HepG2 (cell line): ENCODE measurements at regions not wholly inside any gene's neighbourhood (a gene's known extent, or its start where the extent isn't known, plus 50 kb on each side); places are given as distances from the start of the nearest gene placed in this dataset.

Experiments
- ATAC-seq: fragments of 200-7000 bp; cut with Tn5 transposase; 3 replicates; pipeline ENCODE4 v1.9.1; 2020; ENCODE audit warnings: mild to moderate bottlenecking, moderate library complexity
- BruUV-seq: library from RNA; stranded (reverse); fragments of 400-500 nt; replicated peaks from 2 replicates; lab custom pipeline; 2021; lab: Mats Ljungman, UMichigan
- CTCF ChIA-PET: fragments of 300-600 bp; formaldehyde crosslinking; extraction: SDS; loops from one replicate; lab custom pipeline; 2021; ENCODE audit warnings: low total read pairs, inconsistent platforms, low intra/inter-chr PET ratio; lab: Yijun Ruan, JAX
- POLR2A ChIA-PET: fragments of 350-600 bp; sonication (Branson Sonifier 250); formaldehyde crosslinking; loops from one replicate; lab custom pipeline; 2020; ENCODE audit warnings: antibody characterized with exemption, inconsistent platforms; lab: Yijun Ruan, JAX
- DNase-seq: peaks from one replicate; pipeline ENCODE4 v3.0.0-alpha.2; 2015; ENCODE audit warnings: low spot score
- FAIRE-seq: peaks from 3 replicates; lab custom pipeline; 2011; peaks lifted over from hg19 to GRCh38; lab: Jason Lieb, UNC
- H2AFZ ChIP-seq: one replicate; pipeline ENCODE4 v1.6.1; 2011; ENCODE audit warnings: low read length, inconsistent platforms
- H3K27ac ChIP-seq: fragments of 300-600 bp; 3 replicates; pipeline ENCODE4 v1.8.0; 2011; ENCODE audit warnings: mixed run types, mild to moderate bottlenecking, mixed read lengths, low read length, inconsistent platforms; ENCODE audit not compliant: insufficient read depth; ENCODE audit errors: extremely low read length
- H3K27me3 ChIP-seq, 2 experiments: fragments of 200-600 bp in 1 of 2; 2 replicates in 1 of 2; 3 replicates in 1 of 2; pipeline versions ENCODE4 v1.6.0 to v1.8.0; 2011; ENCODE audit warnings: low read length in 2 of 2, mild to moderate bottlenecking in 2 of 2, moderate library complexity in 2 of 2, inconsistent platforms in 1 of 2; ENCODE audit not compliant: insufficient read depth in 2 of 2, control insufficient read depth in 1 of 2
- H3K36me3 ChIP-seq, 2 experiments: fragments of 200-600 bp in 1 of 2; replicated peaks in 1 of 2; 2 replicates in 1 of 2; 3 replicates in 1 of 2; pipeline versions ENCODE4 v1.5.1 to v1.8.0; 2011; ENCODE audit warnings: low read length in 2 of 2, inconsistent platforms in 1 of 2; ENCODE audit not compliant: insufficient read depth in 2 of 2, control insufficient read depth in 1 of 2
- H3K4me1 ChIP-seq: 2 replicates; pipeline ENCODE4 v1.5.1; 2012; ENCODE audit warnings: low read length, inconsistent platforms; ENCODE audit not compliant: insufficient read depth
- H3K4me2 ChIP-seq: 2 replicates; pipeline ENCODE4 v1.6.0; 2011; ENCODE audit warnings: low read depth, low read length, inconsistent platforms
- H3K4me3 ChIP-seq, 3 experiments: fragments of 200-600 bp in 1 of 3; sonication (generic), shearing (Covaris generic) in 1 of 3; replicated peaks in 1 of 3; 2 replicates each; pipeline ENCODE4 v1.5.1; 2011 to 2016; ENCODE audit warnings: low read length in 3 of 3, inconsistent platforms in 2 of 3, low read depth in 2 of 3, mild to moderate bottlenecking in 2 of 3, control low read depth in 1 of 3, mixed read lengths in 1 of 3; ENCODE audit not compliant: insufficient read depth in 1 of 3
- H3K79me2 ChIP-seq: one replicate; pipeline ENCODE4 v1.6.1; 2011; ENCODE audit warnings: low read length, inconsistent platforms; ENCODE audit not compliant: insufficient read depth
- H3K9ac ChIP-seq: 2 replicates; pipeline ENCODE4 v1.6.0; 2011; ENCODE audit warnings: mild to moderate bottlenecking, low read depth, low read length, inconsistent platforms; ENCODE audit not compliant: insufficient read depth
- H3K9me3 ChIP-seq: 2 replicates; pipeline ENCODE4 v1.5.1; 2012; ENCODE audit warnings: mild to moderate bottlenecking, low read length
- H4K20me1 ChIP-seq: 2 replicates; pipeline ENCODE4 v1.6.0; 2011; ENCODE audit warnings: inconsistent platforms, mild to moderate bottlenecking, low read length, moderate library complexity; ENCODE audit not compliant: insufficient read depth
- ATF3 ChIP-seq: sonication (generic); formaldehyde crosslinking; IDR thresholded peaks from 2 replicates; pipeline ENCODE4 v1.4.0; 2020; ENCODE audit warnings: missing genetic modification reagents
- DR1 ChIP-seq: sonication (generic); formaldehyde crosslinking; IDR thresholded peaks from 2 replicates; pipeline ENCODE4 v1.8.0; 2021; ENCODE audit warnings: mild to moderate bottlenecking, missing genetic modification reagents, inconsistent platforms
- FOXK1 ChIP-seq: sonication (generic); formaldehyde crosslinking; IDR thresholded peaks from 2 replicates; pipeline ENCODE4 v1.4.0; 2020; ENCODE audit warnings: low read depth, missing genetic modification reagents, borderline replicate concordance
- GFI1 ChIP-seq: sonication (generic); formaldehyde crosslinking; IDR thresholded peaks from 2 replicates; pipeline ENCODE4 v1.5.0; 2020; ENCODE audit warnings: missing genetic modification reagents, mild to moderate bottlenecking, borderline replicate concordance
- MTF1 ChIP-seq: sonication (generic); formaldehyde crosslinking; IDR thresholded peaks from 2 replicates; pipeline ENCODE4 v1.5.0; 2020; ENCODE audit warnings: missing genetic modification reagents
- MTF2 ChIP-seq: sonication (generic); formaldehyde crosslinking; IDR thresholded peaks from 2 replicates; pipeline ENCODE4 v1.5.0; 2020; ENCODE audit warnings: missing genetic modification reagents, borderline replicate concordance
- REL ChIP-seq: sonication (generic); formaldehyde crosslinking; conservative IDR thresholded peaks from 2 replicates; pipeline ENCODE4 v1.8.0; 2022; ENCODE audit warnings: mild to moderate bottlenecking, missing genetic modification reagents, moderate library complexity
- TAF15 ChIP-seq: fragments of 200-400 bp; formaldehyde crosslinking; IDR thresholded peaks from one replicate; pipeline ENCODE4 v1.6.1; 2018; ENCODE audit warnings: mild to moderate bottlenecking, low read depth, low read length; ENCODE audit not compliant: poor library complexity, severe bottlenecking
- ZFX ChIP-seq: sonication (generic); formaldehyde crosslinking; IDR thresholded peaks from 2 replicates; pipeline ENCODE4 v1.4.0; 2020; ENCODE audit warnings: mild to moderate bottlenecking, low read depth, missing genetic modification reagents, moderate library complexity
- ZNF10 ChIP-seq: sonication (generic); formaldehyde crosslinking; IDR thresholded peaks from 2 replicates; pipeline ENCODE4 v1.4.0; 2020; ENCODE audit warnings: mild to moderate bottlenecking, low read depth, missing genetic modification reagents, borderline replicate concordance
- ZNF121 ChIP-seq: sonication (generic); formaldehyde crosslinking; IDR thresholded peaks from 2 replicates; pipeline ENCODE4 v1.5.0; 2020; ENCODE audit warnings: mild to moderate bottlenecking, missing genetic modification reagents
- ZNF234 ChIP-seq: sonication (generic); formaldehyde crosslinking; conservative IDR thresholded peaks from 2 replicates; pipeline ENCODE4 v1.5.1; 2020; ENCODE audit warnings: mild to moderate bottlenecking, missing genetic modification reagents
- ZNF292 ChIP-seq: sonication (generic); formaldehyde crosslinking; IDR thresholded peaks from 2 replicates; pipeline ENCODE4 v1.8.1; 2022; ENCODE audit warnings: mild to moderate bottlenecking, low read depth, missing genetic modification reagents, borderline replicate concordance
- ZNF530 ChIP-seq: sonication (generic); formaldehyde crosslinking; IDR thresholded peaks from 2 replicates; pipeline ENCODE4 v1.5.0; 2020; ENCODE audit warnings: low read depth, mild to moderate bottlenecking, missing genetic modification reagents
- ZNF564 ChIP-seq: sonication (generic); formaldehyde crosslinking; IDR thresholded peaks from 2 replicates; pipeline ENCODE4 v1.8.1; 2023; ENCODE audit warnings: mild to moderate bottlenecking, missing genetic modification reagents
- ZNF589 ChIP-seq: sonication (generic); formaldehyde crosslinking; conservative IDR thresholded peaks from 2 replicates; pipeline ENCODE4 v1.8.0; 2022; ENCODE audit warnings: mild to moderate bottlenecking, moderate library complexity, missing genetic modification reagents
- ZNF616 ChIP-seq: sonication (generic); formaldehyde crosslinking; IDR thresholded peaks from 2 replicates; pipeline ENCODE4 v1.5.0; 2020; ENCODE audit warnings: low read depth, mild to moderate bottlenecking, missing genetic modification reagents
- ZSCAN21 ChIP-seq: sonication (generic); formaldehyde crosslinking; IDR thresholded peaks from 2 replicates; pipeline ENCODE4 v1.8.0; 2022; ENCODE audit warnings: mild to moderate bottlenecking, missing genetic modification reagents, moderate library complexity, borderline replicate concordance
- WGBS: methylation state at CpG from one replicate; pipeline ENCODE4 v1.1.6; 2017; ENCODE audit warnings: low lambda C conversion rate; 5-methylcytosine and 5-hydroxymethylcytosine counted together
- in situ Hi-C: cut with HindIII; loops from 2 replicates; pipeline ENCODE4 v1.10.0; 2017; ENCODE audit warnings: low pct_unique_long_range_greater_than_20kb; ENCODE audit not compliant: extremely low pct_ligation_motif_present
- intact Hi-C: fragments of 100-400 bp; cut with micrococcal nuclease; formaldehyde crosslinking; loops from one replicate; pipeline ENCODE4 v1.10.0; 2022; ENCODE audit not compliant: unreplicated experiment

- ChIA-PET CTCF (no interaction called here), POLR2A (no interaction called here)
- peaks cover 27% of the 10 kb centered on the region for H3K4me1 ChIP-seq
- H3K4me2 ChIP-seq: no peak overlapping the region
- peaks cover 0 to 1% of the 10 kb centered on the region in 2 experiments; a peak in 2 of 5 replicates for H3K36me3 ChIP-seq
- no peak for TF ChIP-seq ZNF616 (CRISPR knock-in tag)
- no peak for TF ChIP-seq MTF1
- no peak for TF ChIP-seq MTF2 (CRISPR knock-in tag)
- no peak for TF ChIP-seq ZFX (CRISPR knock-in tag)
- no peak for TF ChIP-seq ZNF121 (CRISPR knock-in tag)
- no peak for TF ChIP-seq FOXK1 (CRISPR knock-in tag)
- TF ChIP-seq TAF15: no peak
- TF ChIP-seq ZNF10 (CRISPR knock-in tag): no peak
- TF ChIP-seq REL (CRISPR knock-in tag): no peak
- BruUV-seq: no TSS peak
- 97% methylated on average over 6 of the region's 6 CpGs for WGBS
- intact Hi-C loops: no loop called here
- DNase-seq (no peak), ATAC-seq (no peak), FAIRE-seq (no peak)
- no peak overlapping the region for H3K4me3 ChIP-seq
- H2AFZ ChIP-seq: no peak overlapping the region
- no peaks in the 10 kb centered on the region; a peak in 1 of 5 replicates for H3K27me3 ChIP-seq
- H4K20me1 ChIP-seq: no peaks in the 10 kb centered on the region
- no peak overlapping the region for H3K9ac ChIP-seq
- in situ Hi-C loops: no loop called here
- no peaks in the 10 kb centered on the region for H3K9me3 ChIP-seq
- no peak overlapping the region for H3K27ac ChIP-seq
- no peaks in the 10 kb centered on the region for H3K79me2 ChIP-seq
Observed at GRCh38 chr13:50668049-50668448, 175.4 kb downstream of the DLEU7 start.

- H3K4me1 ChIP-seq: peaks cover 29% of the 10 kb centered on the region
- H3K27me3 ChIP-seq: no peaks in the 10 kb centered on the region; a peak in 1 of 5 replicates
- DNase-seq (no peak), ATAC-seq (no peak), FAIRE-seq (no peak)
- H3K4me2 ChIP-seq: no peak overlapping the region
- CTCF ChIA-PET: no interaction called here
- H4K20me1 ChIP-seq: no peaks in the 10 kb centered on the region
- no peak overlapping the region for H3K9ac ChIP-seq
- H3K79me2 ChIP-seq: no peaks in the 10 kb centered on the region
- no peaks in the 10 kb centered on the region for H3K9me3 ChIP-seq
- intact Hi-C loops: no loop called here
- POLR2A ChIA-PET: no interaction called here
- H2AFZ ChIP-seq: no peak overlapping the region
- in situ Hi-C loops: no loop called here
- no TSS peak for BruUV-seq
- no peak overlapping the region for H3K27ac ChIP-seq
- no peak overlapping the region for H3K4me3 ChIP-seq
- peaks cover 0 to 1% of the 10 kb centered on the region in 2 experiments; a peak in 2 of 5 replicates for H3K36me3 ChIP-seq
- 89% methylated on average over 3 of the region's 3 CpGs for WGBS
- TF ChIP-seq GFI1 (CRISPR knock-in tag): no peak
- TF ChIP-seq ZNF564 (CRISPR knock-in tag): no peak
- no peak for TF ChIP-seq ZSCAN21 (CRISPR knock-in tag)
- TF ChIP-seq MTF2 (CRISPR knock-in tag): no peak
- no peak for TF ChIP-seq ZNF530 (CRISPR knock-in tag)
- TF ChIP-seq ZNF616 (CRISPR knock-in tag): no peak
- TF ChIP-seq ZNF234 (CRISPR knock-in tag): no peak
- no peak for TF ChIP-seq DR1 (CRISPR knock-in tag)
- TF ChIP-seq ATF3: no peak
- TF ChIP-seq ZNF589 (CRISPR knock-in tag): no peak
- no peak for TF ChIP-seq ZNF292 (CRISPR knock-in tag)
Observed at GRCh38 chr13:50668691-50669271, 174.7 kb downstream of the DLEU7 start.
